CD4-positive, alpha-beta T cell (primary cell): ENCODE measurements at regions not wholly inside any gene's neighbourhood (a gene's known extent, or its start where the extent isn't known, plus 50 kb on each side); places are given as distances from the start of the nearest gene placed in this dataset.

Source experiments
- ATAC-seq: fragments of 200-7000 bp; cut with Tn5 transposase; one replicate; pipeline ENCODE4 v1.10.0; 2022; ENCODE audit warnings: mild to moderate bottlenecking; ENCODE audit not compliant: poor library complexity
- CTCF ChIA-PET: fragments of 350-600 bp; sonication (Branson Sonifier 250); formaldehyde crosslinking; loops from one replicate; lab custom pipeline; 2021; ENCODE audit warnings: antibody characterized with exemption, inconsistent platforms; lab: Charles Lee
- POLR2A ChIA-PET: fragments of 350-600 bp; sonication (Branson Sonifier 250); formaldehyde crosslinking; loops from one replicate; lab custom pipeline; 2021; ENCODE audit warnings: antibody characterized with exemption, inconsistent platforms; lab: Charles Lee
- DNase-seq, 14 experiments: peaks; one replicate each; pipeline ENCODE4 v3.0.0-alpha.2; 2013 to 2020; ENCODE audit warnings: mixed read lengths in 2 of 14
- H3K27ac ChIP-seq, 2 donors: one replicate each; pipeline versions ENCODE4 v1.5.1 to v1.7.0; 2013; ENCODE audit warnings: low read length in 2 of 2, low read depth in 1 of 2, mild to moderate bottlenecking in 1 of 2
- H3K27me3 ChIP-seq, 2 experiments: 1 replicate in 1 of 2; 2 replicates in 1 of 2; pipeline versions ENCODE4 v1.6.1 to v1.7.0; 2013; ENCODE audit warnings: low read length in 2 of 2, control low read depth in 1 of 2, mild to moderate bottlenecking in 1 of 2, moderate library complexity in 1 of 2; ENCODE audit not compliant: insufficient read depth in 2 of 2, control insufficient read depth in 1 of 2
- H3K36me3 ChIP-seq: one replicate; pipeline ENCODE4 v1.6.1; 2013; ENCODE audit warnings: low read length, control low read depth; ENCODE audit not compliant: insufficient read depth
- H3K4me1 ChIP-seq: one replicate; pipeline ENCODE4 v1.6.1; 2013; ENCODE audit warnings: low read length, control low read depth; ENCODE audit not compliant: insufficient read depth
- H3K4me3 ChIP-seq: one replicate; pipeline ENCODE4 v1.5.1; 2013; ENCODE audit warnings: mild to moderate bottlenecking, low read length, moderate library complexity
- H3K9me3 ChIP-seq, 2 experiments: 1 replicate in 1 of 2; 2 replicates in 1 of 2; pipeline versions ENCODE4 v1.6.1 to v1.7.0; 2013; ENCODE audit warnings: low read length in 2 of 2, mild to moderate bottlenecking in 2 of 2, control low read depth in 1 of 2, moderate library complexity in 1 of 2; ENCODE audit not compliant: control insufficient read depth in 1 of 2, insufficient read depth in 1 of 2
- H3K27ac Mint-ChIP-seq: one replicate; pipeline ENCODE4 v1.8.0; 2020; ENCODE audit warnings: mixed read lengths
- H3K27me3 Mint-ChIP-seq: one replicate; pipeline ENCODE4 v1.8.0; 2021; ENCODE audit warnings: mixed read lengths
- H3K36me3 Mint-ChIP-seq: one replicate; pipeline ENCODE4 v1.8.0; 2021; ENCODE audit warnings: low read depth, mixed read lengths
- H3K4me1 Mint-ChIP-seq: one replicate; pipeline ENCODE4 v1.8.0; 2021; ENCODE audit warnings: low read depth, mixed read lengths
- H3K4me3 Mint-ChIP-seq: one replicate; pipeline ENCODE4 v1.8.0; 2020; ENCODE audit warnings: mild to moderate bottlenecking, mixed read lengths
- H3K9me3 Mint-ChIP-seq: one replicate; pipeline ENCODE4 v1.8.0; 2020; ENCODE audit warnings: mixed read lengths
- intact Hi-C, 2 experiments: fragments of 100-400 bp; cut with DNase I in 1 of 2; cut with micrococcal nuclease in 1 of 2; formaldehyde crosslinking; loops; one replicate each; pipeline versions ENCODE4 v1.15.1 to v1.9.0; 2023 to 2025; cut with DNase I, micrococcal nuclease
- TF ChIP-seq, protein P1 (sequence below): fragments of 200-600 bp; IDR thresholded peaks from one replicate; pipeline ENCODE4 v1.8.0; 2022; ENCODE audit warnings: antibody characterized with exemption, mild to moderate bottlenecking

DNA sequence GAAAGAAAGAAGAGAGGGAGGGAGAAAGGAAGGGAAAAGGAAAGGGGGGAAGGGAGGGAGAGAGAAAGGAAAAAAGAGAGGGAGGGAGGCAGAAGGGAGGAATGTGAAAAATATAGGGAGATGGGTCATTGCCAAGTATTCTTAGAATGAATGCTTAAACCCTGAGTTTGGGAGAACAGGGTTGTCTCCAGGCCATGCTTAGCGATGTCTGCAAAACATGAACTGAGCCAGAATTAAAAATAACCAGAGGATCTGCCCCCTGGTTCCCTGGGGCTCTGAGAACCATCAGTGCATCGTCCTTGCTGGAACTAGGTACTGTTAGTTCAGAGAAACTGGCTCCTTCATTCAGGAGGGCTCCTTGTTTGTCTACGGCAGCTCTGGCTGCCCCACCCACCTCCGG lies 170.4 kb downstream of the IRX5 start:
- Mint-ChIP-seq H3K4me1 (no peaks in the 10 kb centered on the region), H3K9me3 (peaks cover 2% of the 10 kb centered on the region), H3K27ac (no peak overlapping the region), H3K36me3 (no peaks in the 10 kb centered on the region), H3K27me3 (no peaks in the 10 kb centered on the region), H3K4me3 (no peak overlapping the region)
- intact Hi-C loops = no loop called here
- CTCF ChIA-PET = no interaction called here
- ATAC-seq = no peak
- no peaks in the 10 kb centered on the region for H3K36me3 ChIP-seq
- peaks cover 0 to 2% of the 10 kb centered on the region in 2 experiments for H3K27me3 ChIP-seq
- peaks cover 0 to 20% of the 10 kb centered on the region in 2 experiments for H3K9me3 ChIP-seq
- TF ChIP-seq, protein P1, sequence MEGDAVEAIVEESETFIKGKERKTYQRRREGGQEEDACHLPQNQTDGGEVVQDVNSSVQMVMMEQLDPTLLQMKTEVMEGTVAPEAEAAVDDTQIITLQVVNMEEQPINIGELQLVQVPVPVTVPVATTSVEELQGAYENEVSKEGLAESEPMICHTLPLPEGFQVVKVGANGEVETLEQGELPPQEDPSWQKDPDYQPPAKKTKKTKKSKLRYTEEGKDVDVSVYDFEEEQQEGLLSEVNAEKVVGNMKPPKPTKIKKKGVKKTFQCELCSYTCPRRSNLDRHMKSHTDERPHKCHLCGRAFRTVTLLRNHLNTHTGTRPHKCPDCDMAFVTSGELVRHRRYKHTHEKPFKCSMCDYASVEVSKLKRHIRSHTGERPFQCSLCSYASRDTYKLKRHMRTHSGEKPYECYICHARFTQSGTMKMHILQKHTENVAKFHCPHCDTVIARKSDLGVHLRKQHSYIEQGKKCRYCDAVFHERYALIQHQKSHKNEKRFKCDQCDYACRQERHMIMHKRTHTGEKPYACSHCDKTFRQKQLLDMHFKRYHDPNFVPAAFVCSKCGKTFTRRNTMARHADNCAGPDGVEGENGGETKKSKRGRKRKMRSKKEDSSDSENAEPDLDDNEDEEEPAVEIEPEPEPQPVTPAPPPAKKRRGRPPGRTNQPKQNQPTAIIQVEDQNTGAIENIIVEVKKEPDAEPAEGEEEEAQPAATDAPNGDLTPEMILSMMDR = no peak
- no peaks in the 10 kb centered on the region for H3K4me1 ChIP-seq
- POLR2A ChIA-PET = no interaction called here
- no peak overlapping the region for H3K27ac ChIP-seq
- no peak overlapping the region for H3K4me3 ChIP-seq
- no peak for DNase-seq

DNA sequence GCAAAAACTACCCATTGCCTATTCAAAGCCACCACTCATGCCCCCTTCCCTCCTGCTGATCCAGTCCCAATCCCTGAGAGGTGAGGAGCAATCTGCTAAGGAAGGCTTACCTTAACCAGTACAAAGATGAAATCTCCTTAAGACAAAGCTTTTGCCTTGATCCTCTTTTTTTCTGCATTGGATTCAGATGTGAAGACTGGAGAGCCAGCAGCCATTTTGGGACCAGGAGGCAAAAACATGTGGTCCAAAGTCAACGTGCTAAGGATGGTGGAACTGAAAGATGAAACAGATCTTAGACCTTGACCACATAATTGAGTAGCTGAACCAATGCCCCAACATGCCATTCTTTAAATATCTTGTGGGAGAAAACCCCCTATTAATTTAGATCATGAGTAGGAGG lies 171.4 kb downstream of the IRX5 start:
- H3K4me1 Mint-ChIP-seq = no peaks in the 10 kb centered on the region
- H3K27me3 Mint-ChIP-seq = peaks cover 5% of the 10 kb centered on the region
- H3K4me3 ChIP-seq = no peak overlapping the region
- H3K36me3 ChIP-seq = no peaks in the 10 kb centered on the region
- DNase-seq (no peak), ATAC-seq (no peak)
- H3K4me3 Mint-ChIP-seq = no peak overlapping the region
- ChIA-PET POLR2A (no interaction called here), CTCF (no interaction called here)
- H3K27me3 ChIP-seq = peaks cover 0 to 2% of the 10 kb centered on the region in 2 experiments
- intact Hi-C loops = no loop called here
- no peaks in the 10 kb centered on the region for H3K4me1 ChIP-seq
- H3K9me3 ChIP-seq = peaks cover 0 to 20% of the 10 kb centered on the region in 2 experiments
- TF ChIP-seq, protein P1 = no peak
- no peak overlapping the region for H3K27ac Mint-ChIP-seq
- peaks cover 2% of the 10 kb centered on the region for H3K9me3 Mint-ChIP-seq
- no peaks in the 10 kb centered on the region for H3K36me3 Mint-ChIP-seq
- H3K27ac ChIP-seq = no peak overlapping the region

GRCh38 chr16:55102531-55102930 lies 171.9 kb downstream of the IRX5 start:
- H3K36me3 ChIP-seq = no peaks in the 10 kb centered on the region
- no peak overlapping the region for H3K27ac Mint-ChIP-seq
- POLR2A ChIA-PET = no interaction called here
- CTCF ChIA-PET = interaction anchor here (0.6 kb wide), 1 partner anchor 389 kb away, joined by 4 read pairs; no protein-coding TSS in a partner anchor
- DNase-seq (no peak), ATAC-seq (no peak)
- peaks cover 5% of the 10 kb centered on the region for H3K27me3 Mint-ChIP-seq
- no peaks in the 10 kb centered on the region for H3K4me1 ChIP-seq
- H3K4me3 Mint-ChIP-seq = no peak overlapping the region
- intact Hi-C loops = no loop called here
- peaks cover 2% of the 10 kb centered on the region for H3K9me3 Mint-ChIP-seq
- H3K27ac ChIP-seq = no peak overlapping the region
- H3K4me1 Mint-ChIP-seq = no peaks in the 10 kb centered on the region
- peaks cover 0 to 20% of the 10 kb centered on the region in 2 experiments for H3K9me3 ChIP-seq
- no peak overlapping the region for H3K4me3 ChIP-seq
- H3K27me3 ChIP-seq = peaks cover 0 to 2% of the 10 kb centered on the region in 2 experiments
- TF ChIP-seq, protein P1 = no peak
- H3K36me3 Mint-ChIP-seq = no peaks in the 10 kb centered on the region
